Panc1 (cell line): ENCODE measurements at regions not wholly inside any gene's neighbourhood (a gene's known extent, or its start where the extent isn't known, plus 50 kb on each side); places are given as distances from the start of the nearest gene placed in this dataset.

Experiments used
- ATAC-seq: fragments of 200-7000 bp; cut with Tn5 transposase; 2 replicates; pipeline ENCODE4 v1.9.1; 2020; ENCODE audit warnings: mild to moderate bottlenecking, moderate library complexity
- BruUV-seq: library from RNA; stranded (reverse); fragments of 400-500 nt; replicated peaks from 2 replicates; lab custom pipeline; 2021; lab: Mats Ljungman, UMichigan
- CTCF ChIA-PET: fragments of 300-600 bp; sonication (Branson Sonifier 250); formaldehyde crosslinking; loops from one replicate; lab custom pipeline; 2022; ENCODE audit warnings: antibody characterized with exemption; lab: Charles Lee
- POLR2A ChIA-PET: fragments of 300-600 bp; sonication (Branson Sonifier 250); formaldehyde crosslinking; loops from one replicate; lab custom pipeline; 2022; ENCODE audit warnings: antibody characterized with exemption; lab: Charles Lee
- DNase-seq: peaks from one replicate; pipeline ENCODE4 v3.0.0-alpha.2; 2010; ENCODE audit warnings: low read depth, low spot score
- H3K27ac ChIP-seq: 2 replicates; pipeline ENCODE4 v1.5.1; 2011; ENCODE audit warnings: mild to moderate bottlenecking, low read length, inconsistent platforms
- H3K27me3 ChIP-seq: fragments of 200-500 bp; sonication (Bioruptor generic); 2 replicates; pipeline ENCODE4 v1.6.0; 2014; ENCODE audit warnings: low read length, inconsistent platforms; ENCODE audit not compliant: control insufficient read depth, insufficient read depth
- H3K36me3 ChIP-seq: fragments of 200-500 bp; sonication (Bioruptor generic); 2 replicates; pipeline ENCODE4 v1.5.1; 2014; ENCODE audit warnings: inconsistent platforms, mild to moderate bottlenecking, low read length, moderate library complexity; ENCODE audit not compliant: control insufficient read depth, insufficient read depth
- H3K4me1 ChIP-seq: 2 replicates; pipeline ENCODE4 v1.5.1; 2011; ENCODE audit warnings: inconsistent platforms, mild to moderate bottlenecking, low read length, moderate library complexity; ENCODE audit not compliant: control insufficient read depth, insufficient read depth
- H3K4me3 ChIP-seq, 2 experiments: 2 replicates each; pipeline ENCODE4 v1.5.1; 2011 to 2012; ENCODE audit warnings: low read depth in 2 of 2, low read length in 2 of 2, mild to moderate bottlenecking in 2 of 2, inconsistent platforms in 1 of 2, moderate library complexity in 1 of 2
- H3K9me3 ChIP-seq: fragments of 200-500 bp; sonication (Bioruptor generic); 2 replicates; pipeline ENCODE4 v1.5.1; 2014; ENCODE audit warnings: low read depth, mild to moderate bottlenecking, inconsistent platforms, low read length, moderate library complexity; ENCODE audit not compliant: control insufficient read depth, insufficient read depth
- CTCF ChIP-seq: fragments of 450-650 bp; IDR thresholded peaks from 2 replicates; pipeline ENCODE4 v1.5.1; 2017; ENCODE audit warnings: mild to moderate bottlenecking
- POLR2AphosphoS5 ChIP-seq: IDR thresholded peaks from 2 replicates; pipeline ENCODE4 v1.6.1; 2012; ENCODE audit warnings: mild to moderate bottlenecking, low read depth, low read length, moderate library complexity
- REST ChIP-seq, 2 experiments: IDR thresholded peaks; 2 replicates each; pipeline ENCODE4 v1.6.1; 2011 to 2012; ENCODE audit warnings: low read depth in 2 of 2, control low read depth in 1 of 2, low read length in 1 of 2, mild to moderate bottlenecking in 1 of 2, moderate library complexity in 1 of 2; ENCODE audit not compliant: insufficient read depth in 1 of 2
- SIN3A ChIP-seq: IDR thresholded peaks from 2 replicates; pipeline ENCODE4 v1.6.1; 2012; ENCODE audit warnings: low read depth, mild to moderate bottlenecking, low read length, moderate library complexity, borderline replicate concordance; ENCODE audit not compliant: insufficient read depth
- TCF7L2 ChIP-seq: IDR thresholded peaks from 2 replicates; pipeline ENCODE4 v1.6.1; 2011; ENCODE audit warnings: mild to moderate bottlenecking, low read depth, low read length, inconsistent platforms
- in situ Hi-C: cut with HindIII; loops from 2 replicates; pipeline ENCODE4 v1.10.0; 2016; ENCODE audit warnings: low sequenced_read_pairs, low pct_unique_long_range_greater_than_20kb
- intact Hi-C: fragments of 100-400 bp; cut with micrococcal nuclease; formaldehyde crosslinking; loops from one replicate; pipeline ENCODE4 v1.10.0; 2022; ENCODE audit not compliant: unreplicated experiment

GRCh38 chr9:73347720-73348119 lies 196.1 kb downstream of the ANXA1 start:
- no peaks in the 10 kb centered on the region for H3K9me3 ChIP-seq
- no peak for ATAC-seq
- intact Hi-C loops = no loop called here
- no TSS peak for BruUV-seq
- CTCF ChIA-PET = no interaction called here
- TF ChIP-seq CTCF (no peak), TCF7L2 (no peak), SIN3A (no peak), POLR2AphosphoS5 (no peak), REST (IDR thresholded peaks at IDR 0.05; ENCODE audit: insufficient read depth in 1 of 2, low read depth in 2 of 2, low read length in 1 of 2) (no peak)
- H3K4me1 ChIP-seq = no peaks in the 10 kb centered on the region
- H3K27ac ChIP-seq = no peak overlapping the region
- in situ Hi-C loops = no loop called here
- H3K36me3 ChIP-seq = no peaks in the 10 kb centered on the region; the same call in 1 of the 2 replicates
- H3K27me3 ChIP-seq = no peaks in the 10 kb centered on the region
- H3K4me3 ChIP-seq = no peak overlapping the region
- POLR2A ChIA-PET = no interaction called here
- DNase-seq = no peak

- DNase-seq = no peak
Measured at GRCh38 chr9:73348471-73348870, 196.8 kb downstream of the ANXA1 start.

More at GRCh38 chr9:73348471-73348870, 196.8 kb downstream of the ANXA1 start:
- Histone ChIP-seq H3K27ac (no peak overlapping the region), H3K9me3 (no peaks in the 10 kb centered on the region), H3K36me3 (no peaks in the 10 kb centered on the region; the same call in 1 of the 2 replicates), H3K27me3 (no peaks in the 10 kb centered on the region), H3K4me1 (no peaks in the 10 kb centered on the region), H3K4me3 (no peak overlapping the region)
- ATAC-seq = no peak
- ChIA-PET POLR2A (no interaction called here), CTCF (no interaction called here)
- intact Hi-C loops = no loop called here
- BruUV-seq = no TSS peak
- peak; percentile 57 to 74; a peak in 2 of 4 replicates for TF ChIP-seq REST (IDR thresholded peaks at IDR 0.05; ENCODE audit: insufficient read depth in 1 of 2, low read depth in 2 of 2, low read length in 1 of 2)
- TF ChIP-seq CTCF = no peak
- in situ Hi-C loops = no loop called here
